Gastroesophageal sphincter (tissue), 4 donors: ENCODE measurements at regions not wholly inside any gene's neighbourhood (a gene's known extent, or its start where the extent isn't known, plus 50 kb on each side); places are given as distances from the start of the nearest gene placed in this dataset.

Experiments used
- ATAC-seq: fragments of 150-250 bp; one replicate; pipeline ENCODE4 v1.9.1; 2016; ENCODE audit warnings: mild to moderate bottlenecking, moderate library complexity
- H3K27ac ChIP-seq, 4 donors: fragments of 200-600 bp; sonication (generic) in 3 of 4; 1 replicate in 3 of 4; 2 replicates in 1 of 4; pipeline ENCODE4 v1.5.1; 2016 to 2019
- H3K27me3 ChIP-seq: fragments of 200-600 bp; sonication (generic); one replicate; pipeline ENCODE4 v1.5.1; 2019
- H3K36me3 ChIP-seq, 2 donors: fragments of 200-600 bp; sonication (generic); one replicate each; pipeline ENCODE4 v1.5.1; 2019; ENCODE audit warnings: control low read depth in 1 of 2
- H3K4me1 ChIP-seq, 3 donors: fragments of 200-600 bp; sonication (generic); 1 replicate in 2 of 3; 2 replicates in 1 of 3; pipeline ENCODE4 v1.5.1; 2016 to 2019; ENCODE audit warnings: control low read depth in 2 of 3
- H3K4me3 ChIP-seq, 2 donors: fragments of 200-600 bp; sonication (generic); one replicate each; pipeline ENCODE4 v1.5.1; 2019; ENCODE audit warnings: mild to moderate bottlenecking in 1 of 2, moderate library complexity in 1 of 2
- H3K9me3 ChIP-seq, 3 donors: fragments of 200-600 bp; sonication (generic); one replicate each; pipeline ENCODE4 v1.5.1; 2017 to 2019; ENCODE audit warnings: control low read depth in 2 of 3
- CTCF ChIP-seq, 4 experiments: fragments of 200-600 bp in 2 of 4; fragments of 450-650 bp in 2 of 4; sonication (generic) in 1 of 4; IDR thresholded peaks; one replicate each; pipeline ENCODE4 v1.5.1; 2017 to 2019; ENCODE audit warnings: antibody characterized with exemption in 4 of 4, mild to moderate bottlenecking in 2 of 4, moderate library complexity in 2 of 4
- EP300 ChIP-seq: sonication (generic); formaldehyde crosslinking; IDR thresholded peaks from one replicate; pipeline ENCODE4 v1.6.1; 2017; ENCODE audit warnings: antibody characterized with exemption, mild to moderate bottlenecking
- POLR2A ChIP-seq, 2 donors: fragments of 450-650 bp; IDR thresholded peaks; one replicate each; pipeline ENCODE4 v1.6.1; 2017; ENCODE audit warnings: antibody characterized with exemption in 2 of 2, mild to moderate bottlenecking in 2 of 2, moderate library complexity in 1 of 2
- POLR2AphosphoS5 ChIP-seq: sonication (generic); formaldehyde crosslinking; IDR thresholded peaks from one replicate; pipeline ENCODE4 v1.6.1; 2017; ENCODE audit warnings: antibody characterized with exemption
- WGBS, 2 donors: methylation state at CpG; one replicate each; pipeline ENCODE4 v1.1.5; 2018; ENCODE audit warnings: low coverage in 1 of 2; 5-methylcytosine and 5-hydroxymethylcytosine counted together

- no peak for ATAC-seq
- Histone ChIP-seq H3K27ac (no peak overlapping the region), H3K9me3 (no peaks in the 10 kb centered on the region), H3K27me3 (no peaks in the 10 kb centered on the region), H3K36me3 (no peaks in the 10 kb centered on the region), H3K4me3 (no peak overlapping the region), H3K4me1 (no peaks in the 10 kb centered on the region)
- 90 to 100% methylated on average over 2 of the region's 2 CpGs for WGBS, 2 donors
- TF ChIP-seq POLR2A (IDR thresholded peaks at IDR 0.05) = no peak
- no peak for TF ChIP-seq POLR2AphosphoS5
- TF ChIP-seq EP300 = no peak
- TF ChIP-seq CTCF (IDR thresholded peaks at IDR 0.05) = no peak
Observed at GRCh38 chr11:23095650-23096189, 235.4 kb upstream of the CCDC179 start.

GRCh38 chr11:23097891-23098290 is 237.6 kb upstream of the CCDC179 start:
- Histone ChIP-seq H3K27ac (no peak overlapping the region), H3K27me3 (no peaks in the 10 kb centered on the region), H3K9me3 (no peaks in the 10 kb centered on the region), H3K4me3 (no peak overlapping the region), H3K36me3 (no peaks in the 10 kb centered on the region), H3K4me1 (no peaks in the 10 kb centered on the region)
- TF ChIP-seq POLR2A (IDR thresholded peaks at IDR 0.05) (no peak), CTCF (IDR thresholded peaks at IDR 0.05) (no peak), POLR2AphosphoS5 (no peak), EP300 (no peak)
- no peak for ATAC-seq
- 40 to 59% methylated on average over 1 to 3 of the region's 4 CpGs for WGBS, 2 donors

GRCh38 chr11:23099256-23099655 is 239.0 kb upstream of the CCDC179 start:
- Histone ChIP-seq H3K36me3 (no peaks in the 10 kb centered on the region), H3K27ac (no peak overlapping the region), H3K4me3 (no peak overlapping the region), H3K9me3 (no peaks in the 10 kb centered on the region), H3K27me3 (no peaks in the 10 kb centered on the region), H3K4me1 (no peaks in the 10 kb centered on the region)
- no peak for TF ChIP-seq EP300
- TF ChIP-seq CTCF (IDR thresholded peaks at IDR 0.05) = no peak
- no peak for TF ChIP-seq POLR2A (IDR thresholded peaks at IDR 0.05)
- TF ChIP-seq POLR2AphosphoS5 = no peak
- no peak for ATAC-seq
- WGBS, 2 donors = 75 to 100% methylated on average over 1 of the region's 1 CpG

- no peak for ATAC-seq
- no peaks in the 10 kb centered on the region for H3K9me3 ChIP-seq
- no peaks in the 10 kb centered on the region for H3K4me1 ChIP-seq
- TF ChIP-seq EP300 (no peak), POLR2A (IDR thresholded peaks at IDR 0.05) (no peak), POLR2AphosphoS5 (no peak), CTCF (IDR thresholded peaks at IDR 0.05) (no peak)
- WGBS, 2 donors = 87 to 91% methylated on average over 3 of the region's 3 CpGs
- no peak overlapping the region for H3K27ac ChIP-seq
- no peaks in the 10 kb centered on the region for H3K27me3 ChIP-seq
- H3K36me3 ChIP-seq = no peaks in the 10 kb centered on the region
- no peak overlapping the region for H3K4me3 ChIP-seq
Observed at GRCh38 chr11:23100726-23101125, 240.5 kb upstream of the CCDC179 start.

GRCh38 chr11:23103416-23103815 is 243.1 kb upstream of the CCDC179 start:
- no peak overlapping the region for H3K27ac ChIP-seq
- no peak for ATAC-seq
- TF ChIP-seq POLR2A (IDR thresholded peaks at IDR 0.05) (no peak), POLR2AphosphoS5 (no peak), EP300 (no peak), CTCF (IDR thresholded peaks at IDR 0.05) (no peak)
- H3K36me3 ChIP-seq = no peaks in the 10 kb centered on the region
- no peaks in the 10 kb centered on the region for H3K27me3 ChIP-seq
- H3K4me3 ChIP-seq = no peak overlapping the region
- WGBS, 2 donors = 71 to 100% methylated on average over 2 of the region's 2 CpGs
- no peaks in the 10 kb centered on the region for H3K9me3 ChIP-seq
- H3K4me1 ChIP-seq = no peaks in the 10 kb centered on the region
